HG03175 (cell line): ENCODE measurements at regions not wholly inside any gene's neighbourhood (a gene's known extent, or its start where the extent isn't known, plus 50 kb on each side); places are given as distances from the start of the nearest gene placed in this dataset.

Source experiments
- ATAC-seq: cut with Tn5 transposase; IDR thresholded peaks from one replicate; pipeline ENCODE4 v1.9.1; 2021; ENCODE audit warnings: mild to moderate bottlenecking, moderate library complexity; ENCODE audit not compliant: unreplicated experiment

- peak; percentile 77 for ATAC-seq
Measured at GRCh38 chr2:214674278-214674677, 135.2 kb downstream of the BARD1 start.

- no peak for ATAC-seq
Measured at GRCh38 chr2:214671319-214671885, 138.1 kb downstream of the BARD1 start.

- no peak for ATAC-seq
Measured at GRCh38 chr2:214652473-214652872, 157.0 kb downstream of the BARD1 start.

- no peak for ATAC-seq
Measured at GRCh38 chr2:214651451-214651850, 158.0 kb downstream of the BARD1 start.

- ATAC-seq: no peak
Measured at GRCh38 chr2:214649440-214650205, 159.9 kb downstream of the BARD1 start.

GRCh38 chr2:214648520-214648919 lies 161.0 kb downstream of the BARD1 start:
- no peak for ATAC-seq

GRCh38 chr2:214631406-214631805 lies 178.1 kb downstream of the BARD1 start:
- no peak for ATAC-seq

- ATAC-seq: no peak
Measured at GRCh38 chr2:214630402-214631045, 179.0 kb downstream of the BARD1 start.

- ATAC-seq: no peak
Measured at GRCh38 chr2:214629875-214630274, 179.6 kb downstream of the BARD1 start.
